ENCODE measurements at regions not wholly inside any gene's neighbourhood (a gene's known extent, or its start where the extent isn't known, plus 50 kb on each side); places are given as distances from the start of the nearest gene placed in this dataset.
"Not testable (repeated sequence)": the region's sequence is repeated elsewhere in the genome, so short reads cannot be mapped to it uniquely, and the experiment has no call there.

GRCh38 chr19:28118235-28118634 lies 1094.7 kb downstream of the UQCRFS1 start:
- no peak for DNase-seq

DNA sequence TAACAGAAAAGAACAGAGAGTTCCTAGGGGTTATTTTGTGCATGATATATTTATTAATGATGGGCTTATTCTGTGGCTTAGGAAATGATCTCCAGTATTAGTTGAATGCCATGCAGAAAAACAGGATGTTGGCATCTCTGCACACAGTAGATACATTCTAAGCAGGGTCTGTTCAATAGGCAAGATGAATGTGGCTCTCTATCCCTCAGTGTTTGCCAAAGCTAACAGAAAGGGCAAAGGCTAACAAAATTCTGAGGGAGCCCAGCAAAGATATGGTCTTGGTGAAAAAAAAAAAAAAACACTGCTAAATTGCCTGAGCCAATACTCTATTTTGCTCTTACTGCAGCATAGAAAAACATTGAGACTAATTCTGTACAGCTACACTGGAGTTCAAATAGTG lies 1095.8 kb downstream of the UQCRFS1 start:
- no peak for DNase-seq

- DNase-seq: not testable (repeated sequence)
Observed at GRCh38 chr19:28116379-28116778, 1096.6 kb downstream of the UQCRFS1 start.

DNA sequence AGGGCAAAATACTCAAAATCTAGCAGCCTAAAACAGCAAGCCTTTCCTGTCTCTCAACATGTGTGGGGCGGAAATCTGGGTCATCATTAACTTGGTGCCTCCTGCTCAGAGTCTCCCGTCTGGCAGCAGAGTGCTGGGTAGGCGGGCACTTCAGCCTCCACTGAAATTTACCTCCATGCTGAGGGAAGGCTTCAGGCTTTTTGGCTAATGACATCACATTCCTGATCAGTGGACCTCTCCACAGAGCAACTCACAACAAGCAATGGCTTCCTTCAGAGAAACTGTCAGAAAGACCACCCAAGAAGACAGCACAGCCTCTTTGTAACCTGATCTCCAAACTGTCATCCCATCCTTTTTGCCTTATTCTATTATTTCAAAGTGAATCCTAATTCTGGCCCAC lies 1109.0 kb downstream of the UQCRFS1 start:
- no peak for DNase-seq

DNA sequence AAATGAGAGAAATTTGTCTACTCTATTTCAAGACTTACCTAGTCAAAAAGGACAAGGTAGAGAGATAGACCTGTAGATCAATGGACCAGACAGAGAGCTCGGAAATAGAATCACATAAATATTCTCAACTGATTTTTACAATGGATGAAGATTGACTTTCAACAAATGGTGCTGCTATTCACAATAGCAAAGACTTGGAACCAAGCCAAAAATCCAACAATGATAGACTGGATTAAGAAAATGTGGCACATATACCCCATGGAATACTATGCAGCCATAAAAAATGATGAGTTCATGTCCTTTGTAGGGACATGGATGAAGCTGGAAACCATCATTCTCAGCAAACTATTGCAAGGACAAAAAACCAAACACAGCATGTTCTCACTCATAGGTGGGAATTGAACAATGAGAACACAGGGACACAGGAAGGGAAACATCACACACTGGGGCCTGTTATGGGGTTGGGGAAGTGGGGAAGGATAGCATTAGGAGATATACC lies 1128.2 kb downstream of the UQCRFS1 start:
- not testable (repeated sequence) for DNase-seq

DNA sequence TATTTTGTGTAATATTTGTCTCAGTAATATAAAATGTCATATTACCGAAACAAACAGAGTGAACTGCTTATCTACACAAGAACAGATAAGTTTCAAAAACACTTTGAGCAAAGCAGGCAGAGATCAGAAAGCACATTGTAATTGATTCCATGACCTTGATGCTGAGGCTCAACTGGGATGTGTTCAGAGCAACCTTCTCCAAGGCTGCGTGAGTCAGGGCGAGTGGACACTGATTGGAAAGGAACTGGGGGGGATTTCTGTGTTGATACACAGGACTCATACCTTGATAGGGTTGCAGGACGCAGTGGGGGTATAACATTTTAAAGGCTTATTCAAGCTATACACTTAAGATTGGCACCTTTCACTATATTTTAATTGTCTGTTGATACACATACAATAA lies 1136.3 kb downstream of the UQCRFS1 start:
- DNase-seq: no peak

GRCh38 chr19:28075229-28075628 lies 1137.7 kb downstream of the UQCRFS1 start:
- DNase-seq: no peak

- DNase-seq: no peak
Observed at GRCh38 chr19:28074773-28075172, 1138.2 kb downstream of the UQCRFS1 start.

GRCh38 chr19:28067882-28068281 lies 1145.1 kb downstream of the UQCRFS1 start:
- DNase-seq: no peak

- no peak for DNase-seq
Observed at GRCh38 chr19:28066988-28067387, 1146.0 kb downstream of the UQCRFS1 start.

DNA sequence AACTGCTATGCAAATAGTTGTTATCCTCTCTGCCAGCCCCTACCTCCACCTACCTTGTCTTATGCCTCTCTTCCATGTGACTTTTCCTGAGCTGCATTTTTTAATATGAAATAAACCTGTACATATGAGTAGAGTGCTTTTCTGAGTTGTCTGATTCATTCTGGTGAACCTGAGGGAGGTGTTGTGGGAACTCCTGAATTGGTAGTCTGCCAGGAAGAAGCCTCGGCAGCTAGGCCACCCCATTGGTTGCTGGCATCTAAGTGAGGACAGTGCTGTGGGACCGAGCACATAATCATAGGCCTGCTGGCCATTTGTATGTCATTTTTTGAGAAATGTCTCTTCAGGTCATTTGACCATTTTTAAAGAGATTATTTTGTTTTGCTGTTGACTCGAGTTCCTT lies 1146.8 kb downstream of the UQCRFS1 start:
- no peak for DNase-seq

GRCh38 chr19:28065026-28065425 lies 1147.9 kb downstream of the UQCRFS1 start:
- no peak for DNase-seq

DNA sequence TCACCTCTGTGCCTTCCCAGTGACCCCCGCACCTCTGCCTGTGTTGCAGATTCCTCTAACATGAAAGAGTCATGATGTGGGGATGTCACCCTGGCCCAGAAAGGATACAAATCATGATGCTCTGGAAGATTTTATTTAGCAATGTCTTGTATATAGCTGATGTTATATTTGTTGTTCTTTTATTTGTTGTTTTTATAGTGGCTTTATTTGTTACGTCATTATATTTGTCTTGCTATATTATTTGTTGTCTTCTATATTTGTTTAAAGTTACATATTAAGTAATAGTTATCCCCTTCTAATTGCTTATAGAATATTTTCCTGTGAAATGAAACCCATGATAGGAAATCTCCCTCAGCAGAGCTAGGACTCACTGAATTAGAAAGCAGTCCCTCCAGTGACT lies 1149.2 kb downstream of the UQCRFS1 start:
- DNase-seq: no peak

DNA sequence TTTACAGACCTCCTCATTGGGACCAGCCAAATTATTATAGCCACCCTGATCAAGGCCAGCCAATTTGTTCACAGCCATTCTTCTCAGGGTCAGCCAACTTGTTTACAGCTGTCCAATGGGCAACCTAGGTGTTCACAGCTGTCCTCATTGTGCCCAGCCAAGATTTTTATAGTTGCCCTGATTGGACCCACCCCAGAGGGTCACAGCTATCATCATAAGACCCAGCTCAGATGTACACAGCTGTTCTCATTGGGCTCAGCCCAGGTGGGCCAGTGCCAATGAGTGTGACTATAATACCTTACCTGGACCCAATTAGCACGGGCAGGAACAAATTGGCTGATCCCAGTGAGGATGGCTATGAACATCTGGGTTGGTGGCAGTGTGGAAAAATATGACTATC lies 1151.8 kb downstream of the UQCRFS1 start:
- DNase-seq: no peak

DNA sequence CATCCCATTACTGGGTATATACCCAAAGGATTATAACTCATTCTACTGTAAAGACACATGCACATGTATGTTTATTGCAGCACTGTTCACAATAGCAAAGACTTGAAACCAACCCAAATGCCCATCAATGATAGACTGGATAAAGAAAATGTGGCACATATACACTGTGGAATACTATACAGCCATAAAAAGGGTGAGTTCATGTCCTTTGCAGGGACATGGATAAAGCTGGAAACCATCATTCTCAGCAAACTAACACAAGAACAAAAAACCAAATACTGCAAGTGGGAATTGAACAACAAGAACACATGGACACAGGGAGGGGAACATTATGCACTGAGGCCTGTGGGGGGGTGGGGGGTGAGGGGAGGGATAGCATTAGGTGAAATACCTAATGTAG lies 1155.9 kb downstream of the UQCRFS1 start:
- not testable (repeated sequence) for DNase-seq

GRCh38 chr19:28051047-28051446 lies 1161.9 kb downstream of the UQCRFS1 start:
- no peak for DNase-seq

GRCh38 chr19:28049875-28050274 lies 1163.1 kb downstream of the UQCRFS1 start:
- DNase-seq: no peak

- DNase-seq: no peak
Observed at GRCh38 chr19:28046932-28047331, 1166.0 kb downstream of the UQCRFS1 start.

GRCh38 chr19:28045621-28046020 lies 1167.3 kb downstream of the UQCRFS1 start:
- DNase-seq: no peak

DNA sequence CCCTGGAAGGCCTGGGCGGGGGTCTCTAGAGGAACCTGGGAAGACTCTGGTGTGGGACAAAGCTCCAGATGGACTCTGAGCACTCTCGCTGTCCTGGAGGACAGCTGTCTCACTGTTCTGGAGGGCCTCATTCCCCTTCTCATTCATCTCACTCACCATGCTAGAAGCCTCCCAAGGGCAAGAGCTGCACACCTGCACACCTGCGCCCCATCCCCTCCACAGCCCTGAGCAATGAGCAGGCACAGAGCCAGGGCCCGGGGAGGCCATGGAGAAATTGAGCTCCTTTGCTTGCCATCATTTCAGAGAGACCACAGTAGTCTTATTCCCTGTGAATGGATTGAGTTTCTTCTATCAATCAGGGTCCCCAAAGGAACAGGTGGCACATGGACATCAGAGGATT lies 1168.5 kb downstream of the UQCRFS1 start:
- no peak for DNase-seq

DNA sequence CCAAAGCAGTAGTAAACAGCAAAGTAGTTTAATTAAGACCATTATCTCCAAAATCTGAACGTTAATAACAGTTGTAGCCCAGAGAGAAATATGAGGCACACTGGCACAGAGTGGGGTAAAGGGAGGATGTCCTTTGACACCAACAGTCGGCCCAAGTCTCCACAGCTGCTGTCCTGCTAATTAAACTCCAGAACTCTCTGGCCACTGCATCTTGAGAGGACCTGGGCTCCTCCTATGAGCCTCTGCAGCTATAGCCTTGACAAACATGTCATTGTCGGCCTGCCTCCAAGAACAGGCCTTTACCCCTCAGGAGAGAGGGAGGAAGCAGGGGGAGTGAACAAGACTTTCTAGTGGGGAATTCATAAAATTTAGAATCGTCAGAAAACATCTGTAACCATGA lies 1170.4 kb downstream of the UQCRFS1 start:
- DNase-seq: no peak

DNA sequence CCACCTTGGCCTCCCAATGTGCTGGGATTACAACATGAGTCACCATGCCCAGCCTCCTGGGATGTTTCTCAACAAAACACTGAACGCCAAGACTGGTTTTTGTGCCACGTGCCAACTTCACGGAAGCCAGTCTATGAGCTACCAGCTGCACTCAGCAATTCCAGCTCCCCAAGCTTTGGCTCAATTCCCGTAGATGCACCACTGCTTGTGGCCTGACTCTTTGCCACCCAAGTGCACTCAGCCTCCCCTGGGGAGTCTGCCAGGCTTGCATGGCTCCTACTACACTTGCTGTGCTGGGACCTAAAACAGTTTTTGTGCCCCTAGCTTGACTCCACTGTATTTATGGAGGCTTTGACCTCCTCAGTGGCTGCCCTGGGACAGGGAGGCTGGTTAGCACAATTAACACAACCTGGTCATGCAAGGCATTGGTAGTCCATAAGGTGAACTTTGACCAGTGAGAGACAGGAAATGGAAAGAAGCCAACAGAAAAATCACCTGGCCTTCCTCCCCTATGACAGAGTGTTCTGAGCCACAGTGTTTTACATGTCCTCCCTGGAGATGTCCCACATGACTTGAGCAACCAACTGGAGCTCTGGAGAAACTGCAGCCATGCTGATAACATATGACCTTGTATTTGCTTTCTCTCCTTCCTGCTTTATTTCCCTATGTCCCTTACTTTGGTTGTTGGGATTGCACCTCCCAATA lies 1173.1 kb downstream of the UQCRFS1 start:
- DNase-seq: no peak

- no peak for DNase-seq
Observed at GRCh38 chr19:28037186-28037585, 1175.8 kb downstream of the UQCRFS1 start.

GRCh38 chr19:28036486-28036885 lies 1176.5 kb downstream of the UQCRFS1 start:
- DNase-seq: no peak

DNA sequence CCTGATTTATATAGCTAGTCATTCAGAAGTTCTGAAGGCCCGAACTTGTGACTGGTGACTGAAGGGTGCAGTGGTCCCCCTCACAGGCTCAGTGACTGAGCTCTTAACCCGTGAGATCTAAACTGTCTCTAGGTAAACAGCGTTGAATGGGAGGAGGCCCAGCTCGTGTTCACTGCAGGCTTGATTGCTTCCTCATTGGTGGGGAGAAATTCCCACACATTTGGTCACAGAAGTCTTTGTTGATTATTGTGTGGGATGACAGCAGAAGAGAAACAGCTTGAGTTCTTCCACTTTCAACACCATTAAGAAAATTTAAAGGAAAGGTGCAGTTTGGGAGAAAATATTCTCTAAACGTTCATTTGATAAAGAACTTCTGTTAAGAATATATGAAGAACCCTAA lies 1178.0 kb downstream of the UQCRFS1 start:
- no peak for DNase-seq
